Embryonic facial prominence (tissue), 1 donor: ENCODE measurements at regions not wholly inside any gene's neighbourhood (a gene's known extent, or its start where the extent isn't known, plus 50 kb on each side); places are given as distances from the start of the nearest gene placed in this dataset.

ENCODE experiments used
- DNase-seq: peaks from one replicate; pipeline ENCODE4 v3.0.0-alpha.2; 2016; ENCODE audit errors: extremely low spot score

DNA sequence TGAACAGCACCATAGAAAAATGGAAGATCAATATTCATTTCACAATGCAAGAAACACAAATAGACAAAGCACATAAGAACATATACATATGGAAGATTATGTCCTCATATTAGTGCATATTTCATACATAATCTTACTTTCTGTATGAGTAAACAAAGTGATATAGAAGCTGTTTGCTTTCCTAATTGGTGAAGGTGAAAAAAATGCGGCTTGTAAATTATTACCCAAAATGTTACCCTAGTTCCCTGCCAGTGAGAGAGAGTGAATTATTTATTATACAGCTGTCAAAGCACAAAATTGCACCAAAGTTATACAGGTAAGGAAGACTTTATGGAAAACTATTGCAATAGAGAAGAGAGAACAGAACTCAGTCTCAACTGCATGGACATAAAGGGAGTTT, 1485.0 kb upstream of the CDH9 start:
- no peak for DNase-seq

DNA sequence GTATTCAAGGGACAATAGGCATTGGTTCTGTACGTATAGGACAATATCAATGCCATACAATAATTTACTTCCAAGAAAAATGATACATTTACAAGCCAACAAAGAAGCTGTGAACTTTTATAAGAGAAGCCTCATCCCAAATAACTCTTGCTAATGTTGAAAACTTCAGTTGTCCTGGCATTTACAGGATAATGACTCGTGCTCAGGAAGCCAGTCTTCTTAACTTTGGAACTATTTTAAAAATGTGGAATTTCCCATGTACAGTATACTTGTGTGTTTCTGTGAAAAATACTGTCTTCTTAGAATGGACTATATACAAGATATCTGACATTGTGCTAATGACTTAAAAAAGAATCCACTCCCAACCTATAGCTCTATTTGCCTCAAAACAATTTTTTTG, 1479.3 kb upstream of the CDH9 start:
- no peak for DNase-seq

DNA sequence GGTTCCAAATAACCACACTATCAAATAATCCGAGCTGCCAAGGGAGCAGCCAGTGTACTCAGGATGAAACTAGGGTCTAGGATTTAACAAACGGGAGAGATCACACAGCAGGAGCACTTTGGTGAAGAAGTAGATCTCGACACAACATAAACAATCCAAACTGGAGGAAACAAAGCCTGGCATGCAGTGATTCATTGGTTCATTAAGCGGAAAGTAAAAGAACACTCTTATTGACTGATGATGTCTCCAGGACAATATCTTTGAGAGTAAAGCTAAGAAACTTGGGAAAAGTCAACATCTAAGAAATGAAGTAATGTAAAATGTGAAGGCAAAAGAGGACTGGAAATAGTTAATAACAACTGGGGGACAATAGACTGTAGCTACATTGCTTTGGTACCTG, 1478.3 kb upstream of the CDH9 start:
- DNase-seq, result no peak

DNA sequence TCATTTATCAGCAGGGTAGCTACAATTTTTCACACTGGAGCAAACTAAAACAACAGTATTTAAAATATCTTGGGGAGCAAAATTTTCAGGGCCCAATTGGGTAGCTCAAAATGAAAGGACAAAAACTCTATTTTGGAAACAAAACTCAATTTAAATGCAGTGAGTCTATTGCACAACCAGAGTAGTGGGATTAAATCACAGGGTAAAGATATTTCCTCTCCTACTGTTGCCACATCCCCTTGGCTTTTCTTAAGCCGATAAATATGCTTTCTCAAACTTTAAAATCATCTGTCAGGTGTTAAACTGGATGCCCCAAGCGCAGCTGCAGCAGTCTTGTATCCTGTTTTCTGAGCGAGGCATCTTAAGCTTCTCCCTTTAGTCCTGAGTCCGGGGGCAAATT, 1474.3 kb upstream of the CDH9 start:
- DNase-seq, result no peak

DNA sequence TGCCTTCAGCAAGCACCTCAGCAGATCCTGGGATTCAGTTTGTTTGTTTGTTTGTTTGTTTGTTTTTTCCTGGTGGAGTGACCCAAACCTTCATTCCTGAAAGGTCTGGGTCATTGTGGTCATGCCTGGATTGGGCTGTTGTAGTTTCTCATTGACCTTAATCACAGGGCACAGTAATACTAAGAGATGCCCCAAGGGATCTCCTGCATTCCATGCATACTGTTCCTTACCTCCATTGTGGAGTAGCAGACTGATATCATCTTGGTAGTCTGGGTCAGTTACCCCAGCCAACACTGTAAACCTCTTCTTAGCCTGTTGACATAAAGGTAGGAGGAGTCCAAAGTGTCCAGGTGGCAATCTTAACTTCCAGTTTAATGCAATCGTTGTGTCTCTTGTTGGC, 1466.7 kb upstream of the CDH9 start:
- DNase-seq, result no peak

DNA sequence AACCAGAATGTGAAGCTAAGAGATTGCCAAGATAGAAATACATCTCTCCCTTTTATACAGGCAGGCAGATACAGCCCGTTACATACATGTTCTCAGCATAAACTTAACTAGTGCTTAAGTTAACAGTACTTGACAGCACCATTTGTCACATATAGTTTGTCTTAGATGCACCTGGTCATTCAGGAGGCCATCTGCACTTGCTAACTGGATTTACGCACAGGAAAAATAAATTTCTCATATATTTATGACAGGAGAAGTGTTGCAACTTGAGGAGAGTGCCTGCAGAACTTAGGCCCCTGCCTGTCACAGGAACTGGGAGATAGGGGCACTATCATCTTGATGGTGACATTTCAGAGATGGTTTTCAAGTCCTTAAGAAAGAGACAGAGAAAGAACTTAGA, 1462.1 kb upstream of the CDH9 start:
- DNase-seq, result no peak

DNA sequence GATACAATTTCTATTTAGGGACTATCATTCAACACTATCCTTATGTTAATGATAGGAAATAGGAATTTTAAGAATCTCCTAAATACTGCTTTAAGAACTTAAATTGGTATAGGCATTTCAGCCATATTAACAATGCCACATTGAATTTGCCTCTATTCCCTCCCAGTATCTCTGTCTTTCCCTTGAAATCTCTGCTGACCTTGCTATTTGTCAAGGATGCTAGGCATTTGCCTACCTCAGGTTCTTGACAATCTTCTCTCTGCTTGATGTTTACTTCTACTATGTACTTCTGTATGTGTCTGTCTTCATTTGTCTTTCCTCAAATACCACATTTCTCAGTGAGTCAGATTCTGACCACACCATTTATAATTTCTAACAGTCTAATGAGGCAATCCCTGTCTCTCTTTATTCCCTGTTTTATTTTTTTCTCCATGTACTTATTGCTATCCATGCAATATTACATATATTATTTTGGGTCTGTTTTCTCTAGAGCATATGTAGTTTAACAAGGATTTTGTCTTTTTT, 1461.4 kb upstream of the CDH9 start:
- no peak for DNase-seq

DNA sequence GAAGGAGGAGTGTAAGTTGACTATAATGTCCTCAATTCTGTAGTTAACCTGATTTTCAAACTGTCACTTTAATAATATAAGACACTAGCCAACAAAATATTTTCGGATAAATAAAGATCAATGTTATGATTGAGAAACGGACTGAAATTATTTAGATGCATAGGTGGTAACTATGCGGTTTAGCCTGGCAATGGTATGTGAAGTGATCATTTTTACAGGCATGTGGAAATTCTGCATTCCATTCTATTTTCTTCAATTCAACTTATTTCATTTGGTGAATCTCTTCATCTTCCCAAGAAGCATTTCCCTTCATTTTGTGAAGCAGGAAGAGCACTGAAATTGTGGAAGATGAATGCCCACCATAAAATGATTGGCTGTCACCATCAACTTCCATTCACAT, 1457.5 kb upstream of the CDH9 start:
- no peak for DNase-seq

DNA sequence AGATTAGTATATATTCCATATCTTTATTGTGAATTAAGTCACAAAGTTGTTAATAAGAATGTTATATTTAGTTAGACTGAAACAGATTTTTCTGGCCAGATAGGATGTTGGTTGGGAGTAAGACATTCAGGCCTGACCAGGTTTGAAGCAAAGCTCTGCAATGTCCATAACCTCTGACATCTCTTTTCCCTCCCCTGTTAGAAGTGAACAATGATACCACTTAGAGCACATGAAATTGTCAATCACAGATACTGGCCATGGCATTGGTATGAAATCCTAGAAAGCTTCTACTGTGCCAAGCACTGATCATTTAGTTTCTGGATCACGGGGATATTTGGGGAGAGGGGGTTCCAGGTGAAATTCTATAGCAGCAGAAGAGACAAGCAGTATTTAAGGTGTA, 1455.1 kb upstream of the CDH9 start:
- no peak for DNase-seq

DNA sequence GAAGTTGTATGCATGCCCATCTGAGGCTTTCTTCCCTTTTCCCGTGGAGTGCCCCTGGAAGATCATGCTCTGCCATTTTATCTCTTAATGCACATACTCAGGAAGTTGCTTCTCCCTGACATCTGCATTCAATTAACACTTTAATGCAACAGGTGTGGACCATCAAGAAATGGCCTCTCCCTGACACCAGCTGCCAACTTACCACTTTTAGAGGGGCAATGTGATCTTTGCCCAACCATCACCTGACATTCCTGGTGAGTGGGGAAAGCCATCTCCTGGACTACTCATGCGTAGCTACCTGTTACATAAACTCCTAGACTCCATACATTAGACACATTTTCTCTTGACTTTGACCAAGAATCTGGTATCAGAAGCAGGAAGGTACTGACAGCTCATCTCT, 1450.4 kb upstream of the CDH9 start:
- no peak for DNase-seq

DNA sequence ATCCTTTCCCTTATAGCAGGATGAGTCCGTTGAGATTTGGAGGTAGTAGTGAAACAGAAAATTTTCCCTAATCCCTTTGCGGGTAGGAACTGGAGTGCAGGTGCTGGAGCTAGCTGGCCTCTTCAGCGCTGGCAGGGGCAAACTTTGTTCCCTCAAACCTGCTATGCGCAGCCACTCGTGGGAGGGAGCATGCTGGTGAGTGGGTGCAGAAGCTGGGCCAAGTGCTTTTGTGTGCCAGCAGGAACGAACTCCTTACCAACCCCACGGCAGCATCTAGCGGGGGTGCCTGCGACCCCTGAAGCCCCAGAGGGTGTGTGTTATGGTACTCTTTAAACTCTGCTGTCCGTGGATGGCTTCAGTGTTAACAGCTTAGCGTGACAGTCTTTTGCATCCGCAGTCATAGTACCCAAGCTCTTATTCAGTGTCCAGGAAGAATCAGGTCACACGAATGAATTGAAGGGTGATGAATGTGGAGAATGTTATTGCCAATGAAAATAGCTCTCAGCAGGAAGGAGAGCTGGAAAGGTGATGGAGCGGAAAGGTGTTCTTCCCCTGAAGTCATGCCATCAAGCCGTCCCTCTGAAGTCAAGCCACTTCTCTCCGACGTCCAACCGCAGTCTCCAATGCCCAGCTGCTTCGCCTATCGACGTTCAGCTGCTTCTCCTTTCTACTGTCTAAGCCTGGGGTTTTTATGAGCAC, 1445.1 kb upstream of the CDH9 start:
- no peak for DNase-seq

DNA sequence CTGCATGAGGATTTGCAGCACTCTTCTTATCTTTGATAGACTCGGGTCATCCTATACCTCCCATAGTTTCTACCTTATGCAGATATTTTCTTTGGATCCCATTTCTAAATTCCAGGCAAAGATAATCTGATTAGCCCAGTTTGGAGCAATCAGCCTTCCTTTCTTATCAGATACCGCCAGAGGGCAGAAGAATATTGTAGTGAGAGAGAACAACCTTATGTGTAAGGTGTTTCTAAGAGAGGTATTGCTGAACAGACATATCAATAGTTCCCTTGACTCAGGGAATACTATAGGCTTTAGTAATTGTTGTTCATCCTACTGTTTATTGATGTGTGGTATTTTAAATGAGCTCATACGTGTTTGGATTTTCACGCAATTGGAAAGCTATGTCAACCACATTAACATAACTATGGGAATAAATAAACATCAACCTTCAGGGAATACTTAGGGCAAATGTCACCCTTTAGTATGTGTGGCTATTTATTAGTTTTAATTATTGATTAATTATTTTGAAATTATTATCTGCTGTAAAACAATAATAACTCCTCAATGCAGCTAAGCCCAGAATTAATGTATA, 1435.2 kb upstream of the CDH9 start:
- no peak for DNase-seq

DNA sequence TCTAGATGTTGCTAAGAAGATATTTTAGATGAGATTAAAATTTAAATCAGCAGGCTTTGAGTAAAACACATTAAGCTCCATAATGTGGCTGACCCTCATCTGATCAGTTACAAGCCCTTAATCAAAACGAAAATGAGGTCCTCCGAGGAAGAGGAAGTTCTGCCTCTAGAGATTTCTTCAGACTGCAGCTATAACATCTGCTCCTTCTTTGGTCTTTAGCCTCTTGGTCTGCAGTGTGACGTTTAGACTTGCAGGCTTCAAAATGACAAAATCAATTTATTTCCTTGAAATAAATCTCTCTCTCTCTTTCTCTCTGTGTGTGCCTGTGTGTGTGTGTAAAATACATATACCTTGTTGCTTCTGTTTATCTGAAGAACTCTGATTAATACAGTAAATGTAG, 1429.8 kb upstream of the CDH9 start:
- no peak for DNase-seq

DNA sequence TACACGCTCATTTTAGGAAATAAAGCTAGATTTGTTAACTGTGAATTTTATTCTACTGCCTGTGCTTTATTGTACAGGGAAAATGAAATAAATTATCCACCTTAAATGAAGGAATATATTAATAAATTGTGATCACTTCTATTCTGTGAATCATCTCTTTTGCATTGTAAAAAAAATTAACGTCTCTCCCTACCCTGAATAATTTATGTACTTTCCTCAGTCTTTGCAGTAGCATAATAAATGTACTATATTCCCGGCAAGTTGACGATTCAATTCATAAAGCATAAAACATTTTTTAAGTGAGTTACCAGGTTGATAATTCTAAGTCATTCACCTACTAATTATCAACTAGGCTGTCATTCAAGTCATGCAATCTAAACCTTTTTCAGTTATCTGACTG, 1425.3 kb upstream of the CDH9 start:
- no peak for DNase-seq

DNA sequence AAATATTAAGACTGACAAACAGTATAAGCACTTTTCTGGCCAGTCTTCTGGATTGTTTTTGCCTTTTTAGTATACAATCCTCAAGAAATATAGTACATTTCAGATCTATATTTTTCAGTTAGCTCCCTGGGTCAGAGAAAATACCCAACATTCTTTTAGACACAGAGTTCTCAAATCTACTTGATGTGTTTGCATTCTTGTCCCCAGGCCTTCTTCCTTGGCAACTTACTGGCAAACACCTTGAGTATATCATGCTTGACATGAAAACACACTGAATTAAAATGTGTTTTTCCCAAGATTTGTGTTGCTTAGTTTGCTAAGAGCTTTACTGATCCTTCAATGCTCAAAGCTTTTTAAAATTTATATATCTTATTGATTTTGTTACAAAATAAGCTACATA, 1413.1 kb upstream of the CDH9 start:
- no peak for DNase-seq

DNA sequence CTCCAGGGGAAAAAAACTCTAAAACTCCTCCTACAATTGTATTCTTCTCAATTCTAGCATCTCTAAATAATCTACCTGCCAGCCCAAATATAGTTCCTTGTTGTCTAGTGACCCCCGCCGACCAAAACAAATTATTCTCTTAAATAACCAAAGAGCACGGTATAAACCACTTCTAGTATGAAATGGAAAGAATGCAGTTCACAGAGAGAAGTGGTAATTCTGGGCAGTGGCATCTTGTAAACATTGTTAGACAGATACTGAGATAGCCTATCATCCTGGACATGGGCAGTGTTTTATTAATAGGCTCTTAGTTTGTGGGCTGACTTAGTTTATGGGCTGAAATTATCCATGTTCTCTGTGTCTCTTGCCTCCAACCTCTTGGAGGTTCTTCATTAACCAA, 1412.6 kb upstream of the CDH9 start:
- DNase-seq, result no peak

DNA sequence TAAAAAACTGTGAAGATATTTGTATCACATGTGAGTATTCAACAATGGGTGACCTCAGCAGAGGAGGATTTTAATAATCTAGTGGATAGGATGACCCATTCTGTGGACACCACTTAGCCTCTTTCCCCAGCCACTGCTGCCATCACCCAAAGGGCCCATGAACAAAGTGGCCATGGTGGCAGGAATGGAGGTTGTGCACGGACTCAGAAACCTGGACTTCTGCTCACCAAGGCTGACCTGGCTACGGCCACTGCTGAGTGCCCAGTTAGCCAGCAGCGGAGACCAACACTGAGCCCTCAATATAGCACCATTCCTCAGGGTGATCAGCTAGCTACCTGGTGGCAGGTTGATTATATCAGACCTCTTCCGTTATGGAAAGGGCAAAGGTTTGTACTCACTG, 1410.4 kb upstream of the CDH9 start:
- DNase-seq, result no peak

DNA sequence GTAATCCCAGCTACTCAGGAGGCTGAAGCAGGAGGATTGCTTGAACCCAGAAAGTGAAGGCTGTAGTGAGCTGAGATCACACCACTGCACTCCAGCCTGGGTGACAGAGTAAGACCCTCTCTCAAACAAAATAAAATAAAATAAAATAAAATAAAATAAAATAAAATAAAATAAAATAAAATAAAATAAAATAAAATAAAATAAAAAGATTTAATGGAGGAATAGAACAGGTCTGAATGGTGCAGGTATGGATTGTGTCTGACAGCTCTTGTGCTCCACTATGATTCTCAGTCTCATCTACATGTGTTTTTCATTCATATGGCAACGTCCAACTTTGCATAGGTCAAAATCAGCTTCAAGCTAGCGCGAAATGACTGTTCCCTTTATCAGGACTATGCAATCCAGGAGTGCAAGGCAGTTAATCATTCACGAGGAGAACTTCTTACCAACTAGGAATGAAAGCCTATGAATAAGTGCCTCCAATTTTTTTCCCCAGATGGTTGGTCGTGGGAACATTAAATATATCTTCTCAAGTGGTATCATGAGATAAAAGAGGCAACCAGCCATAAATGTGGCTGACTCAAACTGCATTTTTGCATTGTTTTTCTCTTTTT, 1392.3 kb upstream of the CDH9 start:
- no peak for DNase-seq

DNA sequence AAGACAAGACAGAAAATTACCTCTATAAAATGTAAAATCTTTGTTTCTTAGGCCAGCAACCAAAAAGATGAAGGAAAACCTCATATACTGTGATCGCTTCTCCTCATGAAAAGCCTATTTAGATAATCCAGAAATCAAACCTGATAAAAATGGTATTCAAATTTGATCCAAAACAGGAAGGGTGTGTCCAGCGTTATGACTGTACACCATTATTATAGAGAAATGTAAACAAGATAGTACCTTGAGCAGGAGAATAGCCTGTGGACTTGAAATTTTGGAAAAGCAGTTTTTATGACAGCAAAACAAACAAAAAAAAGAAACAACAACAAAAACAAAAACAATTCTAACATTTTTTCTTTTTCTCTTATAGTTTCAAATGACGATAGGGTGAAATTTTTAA, 1382.8 kb upstream of the CDH9 start:
- DNase-seq, result no peak

DNA sequence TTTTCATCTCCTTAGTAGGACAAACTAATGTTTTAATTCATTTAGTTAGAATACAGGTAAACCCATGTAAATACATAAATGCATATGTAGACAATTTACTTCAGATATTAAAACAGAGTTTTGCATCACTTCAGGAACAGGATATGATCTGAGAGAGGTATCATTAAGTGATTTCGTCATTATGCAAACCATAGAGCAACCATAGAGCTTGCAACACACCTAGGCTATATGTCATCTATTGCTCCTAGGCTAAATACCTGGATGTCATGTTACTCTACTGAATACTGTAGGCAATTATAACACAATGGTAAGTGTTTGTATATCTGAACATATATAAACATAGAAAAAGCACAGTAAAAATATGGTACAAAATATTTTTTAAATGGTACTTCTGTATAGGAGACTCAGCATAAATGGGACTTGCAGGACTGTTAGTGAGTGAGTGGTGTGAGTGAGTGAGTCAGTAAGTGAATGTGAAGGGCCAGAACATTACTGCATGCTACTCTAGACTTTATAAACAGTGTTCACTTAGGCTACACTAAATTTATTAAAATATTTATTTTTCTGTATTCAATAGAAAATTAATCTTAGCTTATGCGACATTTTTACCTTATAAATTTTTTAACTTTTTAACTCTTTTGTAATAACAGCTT, 1377.5 kb upstream of the CDH9 start:
- no peak for DNase-seq

DNA sequence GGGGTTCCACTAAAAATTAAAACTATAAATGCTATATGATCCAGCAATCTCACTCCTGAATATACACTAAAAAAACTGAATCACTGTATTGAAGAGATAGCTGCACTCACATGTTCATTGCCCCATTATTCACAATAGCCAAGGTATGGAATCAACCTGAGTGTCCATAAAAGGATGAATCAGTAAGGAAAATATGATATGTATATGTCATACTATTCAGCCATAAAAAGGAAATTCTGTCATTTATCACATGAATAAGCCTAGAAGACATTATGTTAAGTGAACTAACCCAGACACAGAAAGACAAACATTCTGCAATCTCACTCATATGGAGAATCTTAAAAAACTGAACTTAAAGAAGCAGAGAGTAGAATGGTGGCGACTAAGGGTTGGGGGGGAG, 1376.2 kb upstream of the CDH9 start:
- DNase-seq, result no peak

DNA sequence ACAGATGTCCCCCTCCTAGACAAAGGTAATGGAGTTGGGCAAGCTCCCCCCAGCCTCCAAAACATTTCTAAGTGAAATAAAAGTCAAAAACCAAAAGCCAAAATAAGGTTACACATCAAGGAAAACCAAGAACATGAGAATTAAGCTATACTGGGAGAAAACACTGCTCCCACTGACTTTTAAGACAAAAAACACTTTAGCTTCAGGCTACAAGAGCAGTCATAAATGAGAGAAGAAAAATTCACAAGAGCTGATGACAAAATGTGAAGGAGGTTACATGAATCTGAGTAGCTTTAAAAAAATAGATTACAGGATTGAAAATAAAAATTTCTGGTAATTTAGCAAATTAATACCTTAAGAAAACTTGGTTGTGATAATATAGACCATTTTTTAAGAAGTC, 1370.3 kb upstream of the CDH9 start:
- no peak for DNase-seq

DNA sequence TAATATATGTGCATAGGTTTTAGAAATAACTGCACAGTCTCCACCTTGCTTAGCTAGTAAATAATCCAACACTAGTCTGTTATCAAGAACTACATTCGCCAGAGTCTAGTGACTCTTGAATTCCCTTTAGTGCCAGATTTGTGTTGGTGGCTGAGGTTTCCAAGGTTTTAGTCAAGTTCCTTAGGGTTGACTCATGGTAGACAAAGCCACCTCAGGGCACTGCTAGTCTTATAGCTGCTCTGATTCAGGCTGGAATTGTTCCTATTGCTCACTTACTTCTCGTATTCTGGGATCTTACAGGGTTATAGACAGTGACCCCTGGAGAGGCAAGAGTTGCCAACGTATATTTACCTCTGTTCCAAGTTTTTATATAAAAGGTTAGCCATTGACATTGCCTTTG, 1369.8 kb upstream of the CDH9 start:
- DNase-seq, result no peak
